GM12892 (cell line): ENCODE measurements at regions not wholly inside any gene's neighbourhood (a gene's known extent, or its start where the extent isn't known, plus 50 kb on each side); places are given as distances from the start of the nearest gene placed in this dataset.

ENCODE experiments used
- POLR2AphosphoS5 ChIP-seq: IDR thresholded peaks from 2 replicates; pipeline ENCODE4 v1.6.1; 2011; ENCODE audit warnings: low read depth, low read length, control low read depth
- TAF1 ChIP-seq: IDR thresholded peaks from 2 replicates; pipeline ENCODE4 v1.6.1; 2011; ENCODE audit warnings: low read depth, mild to moderate bottlenecking, control low read depth, low read length, borderline replicate concordance

DNA sequence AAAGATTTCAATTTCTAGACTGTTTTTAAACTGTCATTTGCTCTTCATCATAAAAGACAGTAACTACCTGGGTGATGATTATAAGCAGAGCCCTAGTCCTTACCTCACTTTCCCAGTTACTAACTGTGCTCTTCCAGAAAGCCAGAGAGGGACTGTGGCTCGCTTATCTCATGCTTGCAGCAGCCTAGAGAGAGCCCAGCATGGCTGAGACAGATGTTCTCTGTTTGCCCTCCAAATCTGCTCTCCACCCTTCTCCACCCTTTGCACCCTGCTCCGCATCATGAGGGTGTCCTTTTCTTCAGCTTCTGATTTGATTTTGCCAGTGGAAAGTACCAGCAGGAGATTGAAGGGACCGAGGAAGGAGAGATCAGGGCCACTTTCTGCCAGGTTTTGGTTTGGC, 61.2 kb upstream of the SELENOP start:
- TF ChIP-seq TAF1 = no peak
- no peak for TF ChIP-seq POLR2AphosphoS5
